ENCODE measurements at regions not wholly inside any gene's neighbourhood (a gene's known extent, or its start where the extent isn't known, plus 50 kb on each side); places are given as distances from the start of the nearest gene placed in this dataset.
"Not testable (repeated sequence)": the region's sequence is repeated elsewhere in the genome, so short reads cannot be mapped to it uniquely, and the experiment has no call there.

GRCh38 chr5:57066924-57067596 lies 106.8 kb upstream of the GPBP1 start:
- no peak overlapping the region for H2AFZ ChIP-seq (ENCODE audit: low read length, unreplicated experiment)
- peaks cover 59% of the 10 kb centered on the region for H3K27me3 ChIP-seq (ENCODE audit: insufficient read depth, low read length)
- no peaks in the 10 kb centered on the region for H3K4me1 ChIP-seq (ENCODE audit: control insufficient read depth, insufficient read depth, low read length, unreplicated experiment)
- H3K79me2 ChIP-seq (ENCODE audit: control insufficient read depth, insufficient read depth, low read length, unreplicated experiment) = no peaks in the 10 kb centered on the region
- H3K4me3 ChIP-seq (ENCODE audit: low read depth, low read length) = no peak overlapping the region
- H3K36me3 ChIP-seq (ENCODE audit: insufficient read depth, low read length) = no peaks in the 10 kb centered on the region
- no peak overlapping the region for H3K27ac ChIP-seq (ENCODE audit: low read depth, low read length)

GRCh38 chr5:57067597-57067924 lies 106.3 kb upstream of the GPBP1 start:
- no peak overlapping the region for H3K4me3 ChIP-seq (ENCODE audit: low read depth, low read length)
- H2AFZ ChIP-seq (ENCODE audit: low read length, unreplicated experiment) = no peak overlapping the region
- no peaks in the 10 kb centered on the region for H3K79me2 ChIP-seq (ENCODE audit: control insufficient read depth, insufficient read depth, low read length, unreplicated experiment)
- peaks cover 57% of the 10 kb centered on the region for H3K27me3 ChIP-seq (ENCODE audit: insufficient read depth, low read length)
- no peaks in the 10 kb centered on the region for H3K36me3 ChIP-seq (ENCODE audit: insufficient read depth, low read length)
- no peaks in the 10 kb centered on the region for H3K4me1 ChIP-seq (ENCODE audit: control insufficient read depth, insufficient read depth, low read length, unreplicated experiment)
- H3K27ac ChIP-seq (ENCODE audit: low read depth, low read length) = no peak overlapping the region

GRCh38 chr5:57069115-57069835 lies 104.6 kb upstream of the GPBP1 start:
- H3K27ac ChIP-seq (ENCODE audit: low read depth, low read length) = no peak overlapping the region

GRCh38 chr5:57072218-57072892 lies 101.5 kb upstream of the GPBP1 start:
- no peak overlapping the region for H3K4me3 ChIP-seq (ENCODE audit: low read depth, low read length)
- no peak overlapping the region for H3K27ac ChIP-seq (ENCODE audit: low read depth, low read length)
- no peaks in the 10 kb centered on the region for H3K36me3 ChIP-seq (ENCODE audit: insufficient read depth, low read length)
- H3K79me2 ChIP-seq (ENCODE audit: control insufficient read depth, insufficient read depth, low read length, unreplicated experiment) = no peaks in the 10 kb centered on the region
- H3K4me1 ChIP-seq (ENCODE audit: control insufficient read depth, insufficient read depth, low read length, unreplicated experiment) = no peaks in the 10 kb centered on the region
- H2AFZ ChIP-seq (ENCODE audit: low read length, unreplicated experiment) = no peak overlapping the region
- H3K27me3 ChIP-seq (ENCODE audit: insufficient read depth, low read length) = peaks cover 39% of the 10 kb centered on the region

More at GRCh38 chr5:57069115-57069835, 104.6 kb upstream of the GPBP1 start:
- no peak overlapping the region for H2AFZ ChIP-seq (ENCODE audit: low read length, unreplicated experiment)
- no peak overlapping the region for H3K4me3 ChIP-seq (ENCODE audit: low read depth, low read length)
- no peaks in the 10 kb centered on the region for H3K79me2 ChIP-seq (ENCODE audit: control insufficient read depth, insufficient read depth, low read length, unreplicated experiment)
- H3K4me1 ChIP-seq (ENCODE audit: control insufficient read depth, insufficient read depth, low read length, unreplicated experiment) = no peaks in the 10 kb centered on the region
- H3K27me3 ChIP-seq (ENCODE audit: insufficient read depth, low read length) = peaks cover 52% of the 10 kb centered on the region
- no peaks in the 10 kb centered on the region for H3K36me3 ChIP-seq (ENCODE audit: insufficient read depth, low read length)

- Histone ChIP-seq H3K4me3 (ENCODE audit: low read depth, low read length) (no peak overlapping the region), H3K27ac (ENCODE audit: low read depth, low read length) (no peak overlapping the region), H2AFZ (ENCODE audit: low read length, unreplicated experiment) (no peak overlapping the region), H3K27me3 (ENCODE audit: insufficient read depth, low read length) (peaks cover 21% of the 10 kb centered on the region; the same call in 1 of the 2 replicates), H3K36me3 (ENCODE audit: insufficient read depth, low read length) (no peaks in the 10 kb centered on the region), H3K4me1 (ENCODE audit: control insufficient read depth, insufficient read depth, low read length, unreplicated experiment) (no peaks in the 10 kb centered on the region), H3K79me2 (ENCODE audit: control insufficient read depth, insufficient read depth, low read length, unreplicated experiment) (no peaks in the 10 kb centered on the region)
Observed at GRCh38 chr5:57082441-57083067, 91.3 kb upstream of the GPBP1 start.

- Histone ChIP-seq H3K27me3 (ENCODE audit: insufficient read depth, low read length) (peaks cover 23% of the 10 kb centered on the region), H3K27ac (ENCODE audit: low read depth, low read length) (no peak overlapping the region)
Observed at GRCh38 chr5:57085306-57086081, 88.4 kb upstream of the GPBP1 start.

GRCh38 chr5:57087947-57088346 lies 85.9 kb upstream of the GPBP1 start:
- peaks cover 34% of the 10 kb centered on the region for H3K27me3 ChIP-seq (ENCODE audit: insufficient read depth, low read length)
- not testable (repeated sequence) for H3K36me3 ChIP-seq (ENCODE audit: insufficient read depth, low read length); H3K4me1 ChIP-seq (ENCODE audit: control insufficient read depth, insufficient read depth, low read length, unreplicated experiment); H3K4me3 ChIP-seq (ENCODE audit: low read depth, low read length); H3K79me2 ChIP-seq (ENCODE audit: control insufficient read depth, insufficient read depth, low read length, unreplicated experiment); H2AFZ ChIP-seq (ENCODE audit: low read length, unreplicated experiment); H3K27ac ChIP-seq (ENCODE audit: low read depth, low read length)

More at GRCh38 chr5:57085306-57086081, 88.4 kb upstream of the GPBP1 start:
- H3K4me1 ChIP-seq (ENCODE audit: control insufficient read depth, insufficient read depth, low read length, unreplicated experiment) = no peaks in the 10 kb centered on the region
- H3K4me3 ChIP-seq (ENCODE audit: low read depth, low read length) = no peak overlapping the region
- no peaks in the 10 kb centered on the region for H3K79me2 ChIP-seq (ENCODE audit: control insufficient read depth, insufficient read depth, low read length, unreplicated experiment)
- H3K36me3 ChIP-seq (ENCODE audit: insufficient read depth, low read length) = no peaks in the 10 kb centered on the region
- no peak overlapping the region for H2AFZ ChIP-seq (ENCODE audit: low read length, unreplicated experiment)

- Histone ChIP-seq H3K36me3 (ENCODE audit: insufficient read depth, low read length) (no peaks in the 10 kb centered on the region), H3K4me1 (ENCODE audit: control insufficient read depth, insufficient read depth, low read length, unreplicated experiment) (no peaks in the 10 kb centered on the region), H2AFZ (ENCODE audit: low read length, unreplicated experiment) (no peak overlapping the region), H3K79me2 (ENCODE audit: control insufficient read depth, insufficient read depth, low read length, unreplicated experiment) (no peaks in the 10 kb centered on the region), H3K27me3 (ENCODE audit: insufficient read depth, low read length) (peaks cover 22% of the 10 kb centered on the region), H3K27ac (ENCODE audit: low read depth, low read length) (no peak overlapping the region), H3K4me3 (ENCODE audit: low read depth, low read length) (no peak overlapping the region)
Observed at GRCh38 chr5:57094753-57095683, 78.8 kb upstream of the GPBP1 start.

- Histone ChIP-seq H3K79me2 (ENCODE audit: control insufficient read depth, insufficient read depth, low read length, unreplicated experiment) (no peaks in the 10 kb centered on the region), H3K27me3 (ENCODE audit: insufficient read depth, low read length) (peaks cover 9% of the 10 kb centered on the region; the same call in 1 of the 2 replicates), H3K4me3 (ENCODE audit: low read depth, low read length) (no peak overlapping the region), H3K36me3 (ENCODE audit: insufficient read depth, low read length) (no peaks in the 10 kb centered on the region), H3K4me1 (ENCODE audit: control insufficient read depth, insufficient read depth, low read length, unreplicated experiment) (no peaks in the 10 kb centered on the region), H3K27ac (ENCODE audit: low read depth, low read length) (no peak overlapping the region), H2AFZ (ENCODE audit: low read length, unreplicated experiment) (no peak overlapping the region)
Observed at GRCh38 chr5:57097526-57097925, 76.3 kb upstream of the GPBP1 start.

Measured in ACC112 (cell line).